Posterior vena cava (tissue), 2 donors: ENCODE measurements at regions not wholly inside any gene's neighbourhood (a gene's known extent, or its start where the extent isn't known, plus 50 kb on each side); places are given as distances from the start of the nearest gene placed in this dataset.

ENCODE experiments used
- DNase-seq: peaks from one replicate; pipeline ENCODE4 v3.0.0-alpha.2; 2020; ENCODE audit warnings: low spot score
- intact Hi-C, 2 donors: fragments of 100-400 bp; cut with DNase I; formaldehyde crosslinking; loops; one replicate each; pipeline versions ENCODE4 v1.14.1 to v1.14.2; 2022 to 2023
- donor health status: DM: yes; HTN: yes; CAD: no.
- donor health status: DM: yes; HTN: yes; CAD: no.

- no peak for DNase-seq
- intact Hi-C loops, result no loop called here
Observed at GRCh38 chr2:104025295-104025694, 828.6 kb upstream of the POU3F3 start.

GRCh38 chr2:104026725-104027124 is 827.2 kb upstream of the POU3F3 start:
- intact Hi-C loops, result no loop called here

GRCh38 chr2:104027321-104027720 is 826.6 kb upstream of the POU3F3 start:
- DNase-seq, result no peak
- intact Hi-C loops, result no loop called here

More at GRCh38 chr2:104026725-104027124, 827.2 kb upstream of the POU3F3 start:
- no peak for DNase-seq

GRCh38 chr2:104028061-104028460 is 825.9 kb upstream of the POU3F3 start:
- intact Hi-C loops, result no loop called here
- no peak for DNase-seq

- no peak for DNase-seq
- intact Hi-C loops, result no loop called here
Observed at GRCh38 chr2:104033399-104033798, 820.5 kb upstream of the POU3F3 start.

- intact Hi-C loops, result no loop called here
- no peak for DNase-seq
Observed at GRCh38 chr2:104040771-104041170, 813.1 kb upstream of the POU3F3 start.

GRCh38 chr2:104041351-104041750 is 812.6 kb upstream of the POU3F3 start:
- intact Hi-C loops, result no loop called here
- no peak for DNase-seq

GRCh38 chr2:104043864-104044263 is 810.1 kb upstream of the POU3F3 start:
- DNase-seq, result no peak
- intact Hi-C loops, result no loop called here

GRCh38 chr2:104045071-104045470 is 808.8 kb upstream of the POU3F3 start:
- intact Hi-C loops, result no loop called here
- DNase-seq, result no peak

GRCh38 chr2:104046466-104046865 is 807.4 kb upstream of the POU3F3 start:
- intact Hi-C loops, result no loop called here
- no peak for DNase-seq

GRCh38 chr2:104047516-104047915 is 806.4 kb upstream of the POU3F3 start:
- no peak for DNase-seq
- intact Hi-C loops, result no loop called here

- intact Hi-C loops, result no loop called here
- DNase-seq, result no peak
Observed at GRCh38 chr2:104049438-104049837, 804.5 kb upstream of the POU3F3 start.

- DNase-seq, result no peak
- intact Hi-C loops, result no loop called here
Observed at GRCh38 chr2:104049981-104050380, 803.9 kb upstream of the POU3F3 start.

- DNase-seq, result no peak
- intact Hi-C loops, result no loop called here
Observed at GRCh38 chr2:104050656-104051242, 803.2 kb upstream of the POU3F3 start.

GRCh38 chr2:104051766-104052165 is 802.1 kb upstream of the POU3F3 start:
- intact Hi-C loops, result no loop called here
- no peak for DNase-seq

GRCh38 chr2:104052356-104052755 is 801.6 kb upstream of the POU3F3 start:
- no peak for DNase-seq

GRCh38 chr2:104056451-104056850 is 797.5 kb upstream of the POU3F3 start:
- DNase-seq, result no peak
- intact Hi-C loops, result no loop called here

More at GRCh38 chr2:104052356-104052755, 801.6 kb upstream of the POU3F3 start:
- intact Hi-C loops, result no loop called here

- DNase-seq, result no peak
- intact Hi-C loops, result no loop called here
Observed at GRCh38 chr2:104068665-104069064, 785.2 kb upstream of the POU3F3 start.

- DNase-seq, result no peak
- intact Hi-C loops, result no loop called here
Observed at GRCh38 chr2:104077573-104077972, 776.3 kb upstream of the POU3F3 start.

- intact Hi-C loops, result no loop called here
- no peak for DNase-seq
Observed at GRCh38 chr2:104078431-104079157, 775.3 kb upstream of the POU3F3 start.

- intact Hi-C loops, result no loop called here
- DNase-seq, result no peak
Observed at GRCh38 chr2:104088745-104089144, 765.2 kb upstream of the POU3F3 start.
